Hepatocyte (in vitro differentiated cells): ENCODE measurements at regions not wholly inside any gene's neighbourhood (a gene's known extent, or its start where the extent isn't known, plus 50 kb on each side); places are given as distances from the start of the nearest gene placed in this dataset.
"Not testable (repeated sequence)": the region's sequence is repeated elsewhere in the genome, so short reads cannot be mapped to it uniquely, and the experiment has no call there.

ENCODE experiments used
- DNase-seq: peaks from one replicate; pipeline ENCODE4 v3.0.0-alpha.2; 2016; ENCODE audit warnings: low spot score
- H2AFZ ChIP-seq: fragments of 200-600 bp; sonication (generic); 2 replicates; pipeline ENCODE4 v1.6.0; 2016; ENCODE audit warnings: antibody characterized with exemption, mild to moderate bottlenecking
- H3K27ac ChIP-seq: fragments of 200-600 bp; sonication (generic); 2 replicates; pipeline ENCODE4 v1.5.1; 2016; ENCODE audit warnings: mild to moderate bottlenecking
- H3K27me3 ChIP-seq: fragments of 200-600 bp; sonication (generic); 2 replicates; pipeline ENCODE4 v1.6.1; 2016
- H3K36me3 ChIP-seq: fragments of 200-600 bp; sonication (generic); replicated peaks from 2 replicates; pipeline ENCODE4 v1.5.1; 2016; ENCODE audit warnings: low read depth; ENCODE audit not compliant: insufficient read depth
- H3K4me1 ChIP-seq: fragments of 200-600 bp; sonication (generic); 2 replicates; pipeline ENCODE4 v1.5.1; 2016; ENCODE audit warnings: mild to moderate bottlenecking, moderate library complexity; ENCODE audit not compliant: insufficient read depth
- H3K4me2 ChIP-seq: fragments of 200-600 bp; sonication (generic); 2 replicates; pipeline ENCODE4 v1.6.0; 2016
- H3K4me3 ChIP-seq: fragments of 200-600 bp; sonication (generic); 2 replicates; pipeline ENCODE4 v1.5.1; 2016; ENCODE audit warnings: mild to moderate bottlenecking
- H3K79me2 ChIP-seq: fragments of 200-600 bp; sonication (generic); 2 replicates; pipeline ENCODE4 v1.6.0; 2017; ENCODE audit warnings: mild to moderate bottlenecking
- H3K9me2 ChIP-seq: fragments of 200-600 bp; sonication (generic); replicated peaks from 2 replicates; pipeline ENCODE4 v1.6.0; 2017; ENCODE audit warnings: mild to moderate bottlenecking; ENCODE audit not compliant: insufficient read depth
- H3K9me3 ChIP-seq: fragments of 200-600 bp; sonication (generic); 2 replicates; pipeline ENCODE4 v1.5.1; 2016; ENCODE audit warnings: low read depth, mild to moderate bottlenecking
- H4K20me1 ChIP-seq: fragments of 200-600 bp; sonication (generic); 2 replicates; pipeline ENCODE4 v1.6.0; 2016; ENCODE audit warnings: mild to moderate bottlenecking; ENCODE audit not compliant: insufficient read depth, poor library complexity, severe bottlenecking
- CTCF ChIP-seq: fragments of 200-600 bp; sonication (generic); IDR thresholded peaks from 2 replicates; pipeline ENCODE4 v1.5.1; 2016; ENCODE audit warnings: antibody characterized with exemption, mild to moderate bottlenecking; ENCODE audit not compliant: poor library complexity
- EZH2 ChIP-seq: fragments of 200-600 bp; sonication (generic); IDR thresholded peaks from 2 replicates; pipeline ENCODE4 v1.6.1; 2016; ENCODE audit warnings: antibody characterized with exemption, mild to moderate bottlenecking, borderline replicate concordance
- EZH2phosphoT487 ChIP-seq: fragments of 200-600 bp; sonication (generic); IDR thresholded peaks from one replicate; pipeline ENCODE4 v1.6.1; 2018; ENCODE audit warnings: antibody characterized with exemption, mild to moderate bottlenecking, low read depth, moderate library complexity; ENCODE audit not compliant: unreplicated experiment, severe bottlenecking
- WGBS: methylation state at CpG from one replicate; pipeline ENCODE4 v1.1.6; 2016; ENCODE audit warnings: low lambda C conversion rate; ENCODE audit errors: missing lambda C conversion rate; 5-methylcytosine and 5-hydroxymethylcytosine counted together

GRCh38 chr2:182548031-182548950 is 121.5 kb upstream of the PDE1A start:
- Histone ChIP-seq H3K4me1 (no peaks in the 10 kb centered on the region), H3K9me3 (no peaks in the 10 kb centered on the region), H3K79me2 (no peaks in the 10 kb centered on the region), H3K27me3 (no peaks in the 10 kb centered on the region), H3K4me2 (no peak overlapping the region), H4K20me1 (no peaks in the 10 kb centered on the region), H3K4me3 (no peak overlapping the region), H2AFZ (no peak overlapping the region), H3K9me2 (no peaks in the 10 kb centered on the region), H3K36me3 (no peaks in the 10 kb centered on the region), H3K27ac (no peak overlapping the region)
- WGBS, result 83% methylated on average over 7 of the region's 7 CpGs
- no peak for TF ChIP-seq CTCF
- no peak for TF ChIP-seq EZH2
- no peak for TF ChIP-seq EZH2phosphoT487
- DNase-seq, result no peak

- Histone ChIP-seq H3K9me2 (no peaks in the 10 kb centered on the region), H4K20me1 (no peaks in the 10 kb centered on the region), H3K4me3 (no peak overlapping the region), H3K27ac (no peak overlapping the region), H3K79me2 (no peaks in the 10 kb centered on the region), H2AFZ (no peak overlapping the region), H3K9me3 (no peaks in the 10 kb centered on the region), H3K4me1 (no peaks in the 10 kb centered on the region), H3K4me2 (no peak overlapping the region), H3K27me3 (no peaks in the 10 kb centered on the region), H3K36me3 (no peaks in the 10 kb centered on the region)
- no peak for TF ChIP-seq CTCF
- TF ChIP-seq EZH2phosphoT487, result no peak
- TF ChIP-seq EZH2, result no peak
- WGBS, result 88% methylated on average over 4 of the region's 4 CpGs
- DNase-seq, result no peak
Measured at GRCh38 chr2:182550234-182550633, 123.4 kb upstream of the PDE1A start.

- H3K4me3 ChIP-seq, H3K27me3 ChIP-seq, H3K36me3 ChIP-seq, H4K20me1 ChIP-seq, H3K9me3 ChIP-seq, H2AFZ ChIP-seq, H3K79me2 ChIP-seq, DNase-seq, H3K9me2 ChIP-seq, H3K4me1 ChIP-seq, H3K4me2 ChIP-seq, H3K27ac ChIP-seq: not testable (repeated sequence)
- WGBS, result 94% methylated on average over 5 of the region's 5 CpGs
Measured at GRCh38 chr2:182552232-182552631, 125.4 kb upstream of the PDE1A start.

GRCh38 chr2:182552785-182553184 is 125.9 kb upstream of the PDE1A start:
- 94% methylated on average over 15 of the region's 16 CpGs for WGBS
- H3K4me2 ChIP-seq, DNase-seq, H3K4me3 ChIP-seq, H3K27me3 ChIP-seq, H3K79me2 ChIP-seq, H3K36me3 ChIP-seq, H4K20me1 ChIP-seq, H3K4me1 ChIP-seq, H3K9me2 ChIP-seq, H3K27ac ChIP-seq, H3K9me3 ChIP-seq, H2AFZ ChIP-seq: not testable (repeated sequence)
